ENCODE measurements at regions not wholly inside any gene's neighbourhood (a gene's known extent, or its start where the extent isn't known, plus 50 kb on each side); places are given as distances from the start of the nearest gene placed in this dataset.
"Not testable (repeated sequence)": the region's sequence is repeated elsewhere in the genome, so short reads cannot be mapped to it uniquely, and the experiment has no call there.

GRCh38 chr12:4144676-4145075, 128.9 kb upstream of the CCND2 start:
- no peak for DNase-seq
- Histone ChIP-seq H3K9me3 (no peaks in the 10 kb centered on the region), H3K36me3 (no peaks in the 10 kb centered on the region), H3K4me3 (no peak overlapping the region), H3K27ac (no peak overlapping the region), H3K4me1 (peaks cover 11% of the 10 kb centered on the region), H3K27me3 (ENCODE audit: low read depth) (peaks cover 3% of the 10 kb centered on the region)
- no peak for ATAC-seq
- no peak for TF ChIP-seq CTCF (IDR thresholded peaks at IDR 0.05)
- intact Hi-C loops (cut with DNase I): no loop called here

- DNase-seq (no peak), ATAC-seq (no peak)
- no peak for TF ChIP-seq CTCF (IDR thresholded peaks at IDR 0.05)
- Histone ChIP-seq H3K9me3 (no peaks in the 10 kb centered on the region), H3K4me1 (peaks cover 11% of the 10 kb centered on the region), H3K4me3 (no peak overlapping the region), H3K36me3 (no peaks in the 10 kb centered on the region), H3K27me3 (ENCODE audit: low read depth) (peaks cover 3% of the 10 kb centered on the region), H3K27ac (no peak overlapping the region)
- intact Hi-C loops (cut with DNase I): no loop called here
These were observed 129.7 kb upstream of the CCND2 start for GRCh38 chr12:4143896-4144295.

- intact Hi-C loops (cut with DNase I): no loop called here
- peaks cover 7% of the 10 kb centered on the region for H3K4me1 ChIP-seq
- H3K27me3 ChIP-seq (ENCODE audit: low read depth): no peaks in the 10 kb centered on the region
- DNase-seq (no peak), ATAC-seq (no peak)
- TF ChIP-seq CTCF (IDR thresholded peaks at IDR 0.05): no peak
- no peaks in the 10 kb centered on the region for H3K9me3 ChIP-seq
- no peak overlapping the region for H3K27ac ChIP-seq
- H3K36me3 ChIP-seq: no peaks in the 10 kb centered on the region
- H3K4me3 ChIP-seq: no peak overlapping the region
These were observed 132.0 kb upstream of the CCND2 start for GRCh38 chr12:4141348-4142270.

GRCh38 chr12:4140581-4141301, 132.8 kb upstream of the CCND2 start:
- Histone ChIP-seq H3K9me3 (no peaks in the 10 kb centered on the region), H3K27me3 (ENCODE audit: low read depth) (no peaks in the 10 kb centered on the region), H3K4me1 (peaks cover 7% of the 10 kb centered on the region), H3K27ac (no peak overlapping the region), H3K36me3 (no peaks in the 10 kb centered on the region), H3K4me3 (no peak overlapping the region)
- TF ChIP-seq CTCF (IDR thresholded peaks at IDR 0.05): no peak
- intact Hi-C loops (cut with DNase I): no loop called here
- ATAC-seq (no peak), DNase-seq (no peak)

- H3K36me3 ChIP-seq: no peaks in the 10 kb centered on the region
- H3K27ac ChIP-seq: no peak overlapping the region
- intact Hi-C loops (cut with DNase I): no loop called here
- no peaks in the 10 kb centered on the region for H3K9me3 ChIP-seq
- no peaks in the 10 kb centered on the region for H3K27me3 ChIP-seq (ENCODE audit: low read depth)
- TF ChIP-seq CTCF (IDR thresholded peaks at IDR 0.05): no peak
- DNase-seq (no peak), ATAC-seq (no peak)
- no peak overlapping the region for H3K4me3 ChIP-seq
- peaks cover 17% of the 10 kb centered on the region for H3K4me1 ChIP-seq
These were observed 134.4 kb upstream of the CCND2 start for GRCh38 chr12:4139191-4139590.

GRCh38 chr12:4138532-4138931, 135.0 kb upstream of the CCND2 start:
- peaks cover 21% of the 10 kb centered on the region for H3K4me1 ChIP-seq
- H3K9me3 ChIP-seq; H3K4me3 ChIP-seq; H3K36me3 ChIP-seq; H3K27ac ChIP-seq; intact Hi-C loops (cut with DNase I); H3K27me3 ChIP-seq (ENCODE audit: low read depth); ATAC-seq; DNase-seq: not testable (repeated sequence)
